ENCODE measurements at regions not wholly inside any gene's neighbourhood (a gene's known extent, or its start where the extent isn't known, plus 50 kb on each side); places are given as distances from the start of the nearest gene placed in this dataset.
"Not testable (repeated sequence)": the region's sequence is repeated elsewhere in the genome, so short reads cannot be mapped to it uniquely, and the experiment has no call there.

- DNase-seq = no peak
Observed at GRCh38 chr2:193521523-193521922, 1326.8 kb upstream of the TMEFF2 start.

DNA sequence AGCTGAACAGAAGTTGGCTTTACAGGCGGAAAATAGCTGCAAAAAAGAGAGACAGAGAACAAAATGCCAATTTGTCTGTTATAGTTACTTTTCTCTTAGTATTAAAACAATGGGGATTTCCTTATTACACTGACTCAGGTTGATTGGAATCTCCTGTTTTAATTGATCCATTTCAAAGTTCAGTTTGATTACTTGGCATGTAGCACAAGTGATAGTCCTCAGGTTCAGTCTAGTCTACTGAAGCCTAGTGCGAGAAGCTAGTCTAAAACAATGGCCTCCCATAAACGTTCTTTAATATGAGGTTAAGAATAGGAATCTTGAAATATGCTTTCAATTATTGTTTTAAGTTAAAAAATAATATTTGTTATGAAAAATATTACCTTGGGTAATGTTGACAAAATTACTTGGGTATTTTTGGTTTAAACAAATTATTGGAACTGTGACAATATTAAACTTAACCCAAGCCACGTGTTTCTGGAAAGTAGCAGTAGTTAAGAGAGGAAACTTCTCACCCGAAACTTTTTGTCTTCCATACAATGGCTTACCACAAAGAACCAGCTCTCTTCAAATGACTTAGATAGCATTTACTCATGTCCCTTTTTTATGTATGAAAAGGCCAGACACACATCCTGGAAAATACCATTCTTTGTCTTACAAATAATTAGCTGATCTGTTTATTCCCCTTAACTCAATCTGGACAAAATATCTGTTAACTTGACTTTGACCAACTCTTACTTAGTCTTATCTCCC, 1326.2 kb upstream of the TMEFF2 start:
- DNase-seq = no peak

DNA sequence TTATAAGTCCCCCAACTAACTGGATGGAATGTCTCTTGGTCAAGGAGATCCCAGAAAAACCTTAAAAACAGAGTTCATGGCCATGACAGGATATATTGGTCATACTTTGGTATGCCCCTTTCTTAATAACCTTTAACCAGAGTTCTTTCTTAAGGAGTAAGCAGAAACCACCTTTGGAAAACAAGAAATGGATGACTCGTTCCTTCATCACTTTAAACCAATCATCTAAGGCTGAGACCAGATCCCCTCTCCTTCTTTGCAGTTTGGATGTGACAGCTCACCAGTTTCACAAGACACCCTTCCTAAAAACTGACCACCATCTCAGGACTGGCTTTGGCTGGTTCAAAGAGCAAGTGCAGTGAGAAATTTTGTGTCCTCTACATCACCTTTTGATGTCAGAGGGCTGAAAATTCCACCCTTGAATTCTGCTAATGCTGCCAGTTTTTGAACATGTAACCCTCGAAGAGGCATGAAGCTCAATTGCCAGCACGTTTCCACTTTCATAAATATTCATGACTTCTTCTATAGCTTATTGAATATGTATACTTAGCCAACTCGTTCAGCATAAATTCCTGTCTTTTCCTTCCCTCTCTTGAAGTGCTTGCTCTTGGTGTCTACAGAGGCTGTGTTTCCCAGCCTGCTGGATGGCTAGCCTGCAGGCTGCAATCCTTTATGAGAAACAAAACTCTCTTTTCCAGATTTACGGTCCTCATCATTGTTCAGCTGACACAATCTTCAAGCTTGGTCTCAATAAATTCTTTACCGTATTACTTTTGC, 1323.5 kb upstream of the TMEFF2 start:
- no peak for DNase-seq

DNA sequence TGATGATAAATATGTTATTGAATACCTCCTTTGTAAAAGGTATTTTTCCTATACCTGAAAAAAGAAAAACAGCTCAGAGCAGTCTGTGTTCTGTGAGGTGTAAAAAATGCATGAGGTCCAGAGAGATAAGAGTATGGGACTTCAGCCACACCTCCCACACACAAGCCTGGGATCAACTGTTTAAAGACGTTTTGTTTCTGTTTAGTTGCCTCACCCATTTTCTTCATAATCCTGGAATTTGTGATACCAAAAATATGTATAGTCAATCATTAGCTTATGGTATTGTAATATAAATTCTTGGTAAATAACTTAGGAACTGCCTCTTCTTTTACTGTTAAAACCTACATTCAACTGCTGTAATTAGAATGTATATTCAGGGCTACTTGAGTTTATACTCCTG, 1322.9 kb upstream of the TMEFF2 start:
- DNase-seq = no peak

GRCh38 chr2:193506035-193506434, 1311.3 kb upstream of the TMEFF2 start:
- DNase-seq = no peak

DNA sequence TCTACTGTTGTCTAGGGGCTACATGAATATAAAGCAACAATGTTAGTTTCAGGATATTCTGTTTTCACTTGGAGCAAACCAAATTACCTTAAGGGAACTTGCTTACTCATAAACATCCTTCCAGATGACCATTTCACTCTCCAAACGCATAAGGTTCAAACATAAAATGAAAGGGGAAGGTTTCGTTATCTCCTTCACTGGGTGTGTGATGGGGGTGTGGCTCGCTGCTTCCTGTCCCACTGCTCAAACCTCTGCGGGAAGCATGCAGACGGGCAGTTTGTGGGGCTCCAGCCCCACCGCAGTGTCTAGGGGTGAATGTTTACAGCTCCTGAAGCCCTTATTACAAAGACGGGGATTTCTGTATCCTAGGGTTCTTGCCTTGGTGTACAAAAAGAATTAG, 1310.9 kb upstream of the TMEFF2 start:
- no peak for DNase-seq

DNA sequence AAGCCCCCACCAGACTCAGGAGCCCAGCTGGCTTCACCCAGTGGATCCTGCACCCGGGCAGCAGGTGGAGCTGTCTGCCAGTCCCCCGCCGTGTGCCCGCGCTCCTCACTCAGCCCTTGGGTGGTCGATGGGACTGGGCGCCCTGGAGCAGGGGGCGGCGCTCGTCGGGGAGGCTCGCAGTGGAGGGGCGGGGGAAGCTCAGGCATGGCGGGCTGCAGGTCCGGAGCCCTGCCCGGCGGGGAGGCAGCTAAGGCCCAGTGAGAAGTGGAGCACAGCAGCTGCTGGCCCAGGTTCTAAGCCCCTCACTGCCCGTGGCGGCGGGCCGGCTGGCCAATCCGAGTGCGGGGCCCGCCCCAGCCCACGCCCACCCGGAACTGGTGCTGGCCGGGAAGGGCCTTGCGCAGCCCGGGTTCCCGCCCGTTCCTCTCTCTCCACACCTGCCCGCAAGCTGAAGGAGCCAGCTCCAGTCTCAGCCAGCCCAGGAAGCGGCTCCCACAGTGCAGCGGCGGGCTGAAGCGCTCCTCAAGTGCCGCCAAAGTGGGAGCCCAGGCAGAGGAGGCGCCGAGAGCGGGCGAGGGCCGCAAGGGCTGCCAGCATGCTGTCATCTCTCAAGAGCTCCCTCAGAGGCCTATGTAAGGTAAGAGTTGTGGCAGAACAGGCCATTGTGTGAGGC, 1307.8 kb upstream of the TMEFF2 start:
- DNase-seq = no peak

GRCh38 chr2:193496786-193497185, 1302.1 kb upstream of the TMEFF2 start:
- DNase-seq = no peak

DNA sequence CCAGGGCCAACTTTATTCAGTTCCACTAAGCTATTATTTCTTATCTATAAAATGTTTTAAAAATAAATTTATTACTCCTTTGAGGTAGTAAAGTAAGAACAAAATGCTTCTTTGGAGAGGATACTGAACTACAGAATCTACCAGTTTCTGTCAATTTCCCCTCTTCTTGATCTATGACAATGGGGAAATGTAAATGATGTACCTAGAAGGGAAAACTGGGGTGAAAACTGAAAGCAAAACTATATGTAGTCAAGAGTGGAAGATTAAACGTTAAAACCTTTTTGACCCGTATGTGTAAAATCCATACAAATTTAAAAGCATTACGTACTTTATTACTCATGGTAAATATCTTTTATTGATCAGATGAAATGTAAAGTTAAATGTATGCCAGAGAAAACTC, 1287.8 kb upstream of the TMEFF2 start:
- no peak for DNase-seq

DNA sequence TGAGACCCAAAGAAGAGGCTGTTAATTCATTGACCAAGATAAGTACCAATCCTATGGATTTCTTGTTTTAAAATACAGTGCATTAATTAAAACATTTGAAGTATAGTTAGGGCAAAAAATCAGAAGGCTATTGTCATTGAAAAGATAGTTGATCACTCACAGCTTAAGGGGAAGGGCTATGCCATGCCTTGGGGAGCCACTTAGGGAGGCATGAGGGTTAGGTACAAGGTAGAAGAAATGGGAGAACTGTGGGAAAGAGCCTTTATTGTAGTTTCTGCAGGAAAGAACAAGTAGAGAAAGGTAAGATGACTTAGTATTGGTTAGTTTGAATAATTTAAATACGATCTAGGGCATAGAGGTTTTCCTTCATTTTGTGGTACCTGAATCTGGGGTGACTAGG, 1285.5 kb upstream of the TMEFF2 start:
- no peak for DNase-seq

DNA sequence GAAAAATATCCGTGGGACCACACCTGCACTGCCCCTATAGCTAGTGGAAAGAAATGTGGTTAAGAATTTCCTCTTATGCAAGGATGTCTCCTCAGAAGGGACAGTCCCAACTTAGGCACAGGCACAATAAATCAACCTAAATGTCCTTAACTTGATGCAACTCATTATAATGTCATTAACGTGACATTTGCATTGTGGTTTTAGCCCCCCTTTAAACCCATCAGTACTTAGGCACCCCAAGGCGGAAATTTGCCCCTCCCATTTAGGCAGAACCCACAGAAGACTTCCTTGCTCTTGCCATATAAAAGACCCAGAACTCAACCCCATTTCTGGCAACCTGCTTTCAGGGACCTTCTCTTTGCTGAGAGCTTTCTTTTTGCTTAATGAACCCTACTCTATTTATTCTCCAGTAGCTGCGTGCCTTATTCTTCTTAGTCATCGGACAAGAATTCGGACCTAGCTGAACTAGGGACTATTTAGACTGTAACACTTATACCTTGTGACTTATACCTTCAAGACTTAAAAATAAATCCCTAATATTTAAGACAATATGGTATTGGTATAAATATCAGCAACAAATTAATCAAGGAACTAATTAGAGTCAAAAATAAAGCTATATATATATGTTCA, 1281.6 kb upstream of the TMEFF2 start:
- DNase-seq = no peak

DNA sequence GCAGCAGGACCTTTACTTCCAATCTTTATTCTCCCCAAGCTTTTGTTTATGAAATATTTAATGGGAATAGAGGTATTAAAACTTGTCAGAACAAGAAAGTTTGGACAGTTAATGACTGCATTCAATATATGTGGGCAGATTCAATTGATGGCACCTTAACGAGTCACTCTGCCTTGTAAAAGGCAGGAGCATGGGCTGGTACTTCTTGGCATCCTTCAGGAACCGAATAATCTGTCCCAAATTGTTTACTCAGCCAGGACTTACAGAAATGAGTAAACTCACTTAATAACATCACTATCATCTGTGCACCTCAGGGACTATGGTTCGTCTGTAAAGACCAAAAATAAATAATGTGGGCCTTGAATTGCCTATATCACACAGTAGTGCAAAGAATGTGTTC, 1280.3 kb upstream of the TMEFF2 start:
- no peak for DNase-seq

GRCh38 chr2:193469251-193469650, 1274.5 kb upstream of the TMEFF2 start:
- DNase-seq = no peak

GRCh38 chr2:193467276-193467987, 1272.7 kb upstream of the TMEFF2 start:
- DNase-seq = no peak

GRCh38 chr2:193463011-193463410, 1268.3 kb upstream of the TMEFF2 start:
- no peak for DNase-seq

DNA sequence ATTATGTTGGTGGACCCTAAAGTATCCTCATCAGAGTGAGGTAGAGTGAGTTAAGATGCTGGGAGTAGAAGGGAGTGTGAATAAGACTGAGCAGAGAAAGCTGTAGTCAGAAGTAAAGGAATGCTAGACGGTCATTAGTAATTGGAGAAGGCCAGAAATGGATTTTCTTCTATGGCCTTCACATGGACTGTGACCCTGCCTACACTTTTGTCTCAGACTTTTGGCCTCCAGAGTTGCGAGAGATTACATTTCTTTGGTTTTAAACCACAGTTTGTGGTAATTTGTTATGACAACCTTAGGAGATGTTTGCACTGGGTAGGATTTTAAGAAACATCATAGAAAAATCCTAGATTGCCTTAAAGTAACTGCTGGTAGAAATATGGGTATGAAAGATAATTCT, 1267.7 kb upstream of the TMEFF2 start:
- DNase-seq = no peak

- no peak for DNase-seq
Observed at GRCh38 chr2:193461431-193461934, 1266.8 kb upstream of the TMEFF2 start.

GRCh38 chr2:193446967-193447366, 1252.2 kb upstream of the TMEFF2 start:
- no peak for DNase-seq

GRCh38 chr2:193442293-193442692, 1247.6 kb upstream of the TMEFF2 start:
- DNase-seq = no peak

GRCh38 chr2:193428336-193428818, 1233.6 kb upstream of the TMEFF2 start:
- DNase-seq = no peak

DNA sequence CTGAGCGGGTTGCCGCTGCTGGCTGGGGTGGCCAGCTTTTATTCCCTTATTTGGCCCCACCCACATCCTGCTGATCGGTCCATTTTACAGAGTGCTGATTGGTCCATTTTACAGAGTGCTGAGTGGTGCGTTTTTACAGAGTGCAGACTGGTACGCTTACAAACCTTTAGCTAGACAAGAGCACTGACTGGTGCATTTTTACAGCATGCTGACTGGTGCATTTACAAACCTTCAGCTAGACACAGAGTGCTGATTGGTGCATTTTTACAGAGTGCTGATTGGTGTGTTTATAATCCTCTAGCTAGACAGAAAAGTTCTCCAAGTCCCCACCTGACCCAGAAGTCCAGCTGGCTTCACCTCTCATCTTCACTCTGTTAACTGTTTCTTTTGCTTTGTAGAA, 1217.6 kb upstream of the TMEFF2 start:
- DNase-seq = not testable (repeated sequence)

DNA sequence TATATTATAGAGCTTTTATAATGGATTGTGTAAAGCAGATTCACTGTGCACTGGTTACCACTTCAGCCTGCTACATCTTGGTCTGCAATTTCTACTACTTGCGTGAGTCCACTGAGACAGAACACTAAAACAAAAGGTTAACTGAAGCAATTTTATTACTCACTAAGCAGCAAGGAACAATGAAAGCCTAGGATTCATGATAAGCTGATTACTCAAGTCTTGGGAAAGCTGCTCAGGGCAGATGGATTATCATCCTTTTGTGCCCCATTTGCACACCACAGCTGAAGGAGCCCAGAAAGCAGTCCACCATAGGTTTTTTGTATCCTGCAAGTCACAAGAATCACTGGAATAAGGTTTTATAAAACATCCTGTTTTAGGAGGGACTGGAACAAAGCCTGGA, 1215.2 kb upstream of the TMEFF2 start:
- DNase-seq = no peak

Data from Kasumi-1 (cell line).